ENCODE measurements at regions not wholly inside any gene's neighbourhood (a gene's known extent, or its start where the extent isn't known, plus 50 kb on each side); places are given as distances from the start of the nearest gene placed in this dataset.

DNA sequence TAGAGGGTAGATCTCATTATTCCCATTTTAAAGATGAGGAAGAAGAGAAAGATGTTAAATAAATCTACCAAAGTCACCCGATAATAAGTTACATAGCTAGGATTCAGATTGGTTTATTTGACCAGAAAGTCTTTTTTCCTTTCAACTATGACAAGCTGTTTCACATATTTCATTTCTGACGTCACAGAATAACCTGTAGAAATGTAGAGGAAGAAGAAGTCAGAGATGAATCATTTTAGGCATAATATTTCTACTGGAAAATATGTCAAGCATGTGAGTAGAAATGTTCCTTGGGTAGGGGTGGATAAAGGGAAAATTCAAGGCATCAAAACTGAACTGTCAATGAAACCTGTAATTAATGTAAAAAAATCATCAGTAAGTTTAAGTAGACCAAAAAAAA lies 107.0 kb downstream of the MGST1 start:
- Histone ChIP-seq H3K9me3 (ENCODE audit: low read length) (no peaks in the 10 kb centered on the region), H3F3A (ENCODE audit: insufficient read depth, low read length) (no peaks in the 10 kb centered on the region), H3K27me3 (ENCODE audit: insufficient read depth, low read length) (no peaks in the 10 kb centered on the region), H3K79me2 (ENCODE audit: insufficient read depth, low read length) (no peaks in the 10 kb centered on the region), H3K4me1 (ENCODE audit: insufficient read depth, low read length, severe bottlenecking) (peaks cover 14% of the 10 kb centered on the region), H3K27ac (ENCODE audit: low read depth, low read length, poor library complexity, severe bottlenecking) (no peak overlapping the region), H3K9ac (ENCODE audit: low read length) (no peak overlapping the region), H3K4me3 (ENCODE audit: low read depth, low read length, poor library complexity, severe bottlenecking) (no peak overlapping the region), H3K4me2 (ENCODE audit: low read length) (no peak overlapping the region), H3K36me3 (ENCODE audit: insufficient read depth, low read length) (no peaks in the 10 kb centered on the region), H2AFZ (ENCODE audit: low read length) (no peak overlapping the region), H3K9me2 (ENCODE audit: low read depth, low read length) (no peaks in the 10 kb centered on the region), H4K20me1 (ENCODE audit: insufficient read depth, low read length) (no peaks in the 10 kb centered on the region)
- TF ChIP-seq, protein P1, sequence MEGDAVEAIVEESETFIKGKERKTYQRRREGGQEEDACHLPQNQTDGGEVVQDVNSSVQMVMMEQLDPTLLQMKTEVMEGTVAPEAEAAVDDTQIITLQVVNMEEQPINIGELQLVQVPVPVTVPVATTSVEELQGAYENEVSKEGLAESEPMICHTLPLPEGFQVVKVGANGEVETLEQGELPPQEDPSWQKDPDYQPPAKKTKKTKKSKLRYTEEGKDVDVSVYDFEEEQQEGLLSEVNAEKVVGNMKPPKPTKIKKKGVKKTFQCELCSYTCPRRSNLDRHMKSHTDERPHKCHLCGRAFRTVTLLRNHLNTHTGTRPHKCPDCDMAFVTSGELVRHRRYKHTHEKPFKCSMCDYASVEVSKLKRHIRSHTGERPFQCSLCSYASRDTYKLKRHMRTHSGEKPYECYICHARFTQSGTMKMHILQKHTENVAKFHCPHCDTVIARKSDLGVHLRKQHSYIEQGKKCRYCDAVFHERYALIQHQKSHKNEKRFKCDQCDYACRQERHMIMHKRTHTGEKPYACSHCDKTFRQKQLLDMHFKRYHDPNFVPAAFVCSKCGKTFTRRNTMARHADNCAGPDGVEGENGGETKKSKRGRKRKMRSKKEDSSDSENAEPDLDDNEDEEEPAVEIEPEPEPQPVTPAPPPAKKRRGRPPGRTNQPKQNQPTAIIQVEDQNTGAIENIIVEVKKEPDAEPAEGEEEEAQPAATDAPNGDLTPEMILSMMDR (IDR thresholded peaks at IDR 0.05; ENCODE audit: low read length): no peak
- no peak for TF ChIP-seq EZH2 (IDR thresholded peaks at IDR 0.05; ENCODE audit: borderline replicate concordance, low read length)

GRCh38 chr12:16458521-16459078 lies 111.2 kb downstream of the MGST1 start:
- no peak overlapping the region for H3K27ac ChIP-seq (ENCODE audit: low read depth, low read length, poor library complexity, severe bottlenecking)
- H4K20me1 ChIP-seq (ENCODE audit: insufficient read depth, low read length): no peaks in the 10 kb centered on the region
- H3K4me3 ChIP-seq (ENCODE audit: low read depth, low read length, poor library complexity, severe bottlenecking): no peak overlapping the region
- H3K9me2 ChIP-seq (ENCODE audit: low read depth, low read length): no peaks in the 10 kb centered on the region
- no peak overlapping the region for H2AFZ ChIP-seq (ENCODE audit: low read length)
- H3K4me2 ChIP-seq (ENCODE audit: low read length): no peak overlapping the region
- H3K36me3 ChIP-seq (ENCODE audit: insufficient read depth, low read length): no peaks in the 10 kb centered on the region
- no peaks in the 10 kb centered on the region for H3K4me1 ChIP-seq (ENCODE audit: insufficient read depth, low read length, severe bottlenecking)
- no peaks in the 10 kb centered on the region for H3F3A ChIP-seq (ENCODE audit: insufficient read depth, low read length)
- H3K79me2 ChIP-seq (ENCODE audit: insufficient read depth, low read length): no peaks in the 10 kb centered on the region
- no peak for TF ChIP-seq EZH2 (IDR thresholded peaks at IDR 0.05; ENCODE audit: borderline replicate concordance, low read length)
- TF ChIP-seq, protein P1 (IDR thresholded peaks at IDR 0.05; ENCODE audit: low read length): no peak
- no peaks in the 10 kb centered on the region for H3K27me3 ChIP-seq (ENCODE audit: insufficient read depth, low read length)
- no peaks in the 10 kb centered on the region for H3K9me3 ChIP-seq (ENCODE audit: low read length)
- H3K9ac ChIP-seq (ENCODE audit: low read length): no peak overlapping the region

GRCh38 chr12:16467272-16467671 lies 119.8 kb downstream of the MGST1 start:
- Histone ChIP-seq H3K9me3 (ENCODE audit: low read length) (no peaks in the 10 kb centered on the region), H3K4me1 (ENCODE audit: insufficient read depth, low read length, severe bottlenecking) (no peaks in the 10 kb centered on the region), H3K9ac (ENCODE audit: low read length) (no peak overlapping the region), H3F3A (ENCODE audit: insufficient read depth, low read length) (no peaks in the 10 kb centered on the region), H2AFZ (ENCODE audit: low read length) (no peak overlapping the region), H3K4me2 (ENCODE audit: low read length) (no peak overlapping the region), H4K20me1 (ENCODE audit: insufficient read depth, low read length) (no peaks in the 10 kb centered on the region), H3K9me2 (ENCODE audit: low read depth, low read length) (no peaks in the 10 kb centered on the region), H3K79me2 (ENCODE audit: insufficient read depth, low read length) (no peaks in the 10 kb centered on the region), H3K27me3 (ENCODE audit: insufficient read depth, low read length) (no peaks in the 10 kb centered on the region), H3K4me3 (ENCODE audit: low read depth, low read length, poor library complexity, severe bottlenecking) (no peak overlapping the region), H3K27ac (ENCODE audit: low read depth, low read length, poor library complexity, severe bottlenecking) (no peak overlapping the region), H3K36me3 (ENCODE audit: insufficient read depth, low read length) (no peaks in the 10 kb centered on the region)
- TF ChIP-seq, protein P1 (IDR thresholded peaks at IDR 0.05; ENCODE audit: low read length): no peak
- TF ChIP-seq EZH2 (IDR thresholded peaks at IDR 0.05; ENCODE audit: borderline replicate concordance, low read length): no peak

Measured in OCI-LY1 (cell line).